Ovary (tissue), 7 donors: ENCODE measurements at regions not wholly inside any gene's neighbourhood (a gene's known extent, or its start where the extent isn't known, plus 50 kb on each side); places are given as distances from the start of the nearest gene placed in this dataset.
"Not testable (repeated sequence)": the region's sequence is repeated elsewhere in the genome, so short reads cannot be mapped to it uniquely, and the experiment has no call there.

Source experiments
- DNase-seq, 5 donors: peaks; one replicate each; pipeline ENCODE4 v3.0.0-alpha.2; 2019 to 2020
- H3K27ac ChIP-seq, 2 donors: fragments of 200-600 bp; one replicate each; pipeline versions ENCODE4 v1.5.1 to v1.8.0; 2019 to 2022
- H3K27me3 ChIP-seq: fragments of 200-600 bp; one replicate; pipeline ENCODE4 v1.8.0; 2022
- H3K36me3 ChIP-seq: fragments of 200-600 bp; sonication (generic); one replicate; pipeline ENCODE4 v1.5.1; 2019
- H3K4me1 ChIP-seq: one replicate; pipeline ENCODE4 v1.8.1; 2013; ENCODE audit warnings: mild to moderate bottlenecking, moderate library complexity; ENCODE audit not compliant: insufficient read depth
- H3K4me3 ChIP-seq: fragments of 200-600 bp; sonication (generic); one replicate; pipeline ENCODE4 v1.5.1; 2017
- H3K9me3 ChIP-seq, 2 donors: fragments of 200-600 bp in 1 of 2; sonication (generic) in 1 of 2; one replicate each; pipeline versions ENCODE4 v1.5.1 to v1.8.1; 2013 to 2019; ENCODE audit warnings: mild to moderate bottlenecking in 1 of 2, moderate library complexity in 1 of 2
- EP300 ChIP-seq: sonication (generic); formaldehyde crosslinking; IDR thresholded peaks from one replicate; pipeline ENCODE4 v1.6.1; 2017; ENCODE audit warnings: antibody characterized with exemption
- POLR2A ChIP-seq: fragments of 450-650 bp; IDR thresholded peaks from one replicate; pipeline ENCODE4 v1.6.1; 2017; ENCODE audit warnings: antibody characterized with exemption, mild to moderate bottlenecking, moderate library complexity
- WGBS, 3 donors: extraction: QIAGEN DNeasy Blood & Tissue Kit in 1 of 3; methylation state at CpG; one replicate each; pipeline versions ENCODE4 v1.1.5 to v1.1.7; 2013 to 2017; 5-methylcytosine and 5-hydroxymethylcytosine counted together
- intact Hi-C, 4 donors: fragments of 100-400 bp; cut with DNase I; formaldehyde crosslinking; loops; one replicate each; pipeline versions ENCODE4 v1.11.0 to v1.15.1; 2022 to 2023
- TF ChIP-seq, protein P1 (sequence below), 3 donors: fragments of 450-650 bp in 2 of 3; fragments of 200-600 bp in 1 of 3; IDR thresholded peaks; one replicate each; pipeline versions ENCODE4 v1.5.1 to v1.8.0; 2016 to 2022; ENCODE audit warnings: antibody characterized with exemption in 3 of 3, mild to moderate bottlenecking in 1 of 3
- donor health status: DM: no; HTN: no; CAD: no; lungs with moderate emphysema.
- donor health status: DM: no; HTN: no; CAD: no.
- donor health status: Bipolar disorder and iron deficiency.
- donor health status: DM: no; HTN: no; CAD: no.
- donor health status: DM: yes; HTN: yes; CAD: no.

GRCh38 chr4:100870940-100871772 lies 353.3 kb upstream of the EMCN start:
- Histone ChIP-seq H3K36me3 (no peaks in the 10 kb centered on the region), H3K9me3 (no peaks in the 10 kb centered on the region), H3K27me3 (no peaks in the 10 kb centered on the region), H3K4me3 (no peak overlapping the region), H3K27ac (no peak overlapping the region), H3K4me1 (no peaks in the 10 kb centered on the region)
- DNase-seq, result no peak
- intact Hi-C loops, result no loop called here
- 91 to 98% (median 97%) methylated on average over 8 of the region's 8 CpGs for WGBS, 3 donors
- TF ChIP-seq POLR2A (no peak), EP300 (no peak)
- TF ChIP-seq, protein P1, sequence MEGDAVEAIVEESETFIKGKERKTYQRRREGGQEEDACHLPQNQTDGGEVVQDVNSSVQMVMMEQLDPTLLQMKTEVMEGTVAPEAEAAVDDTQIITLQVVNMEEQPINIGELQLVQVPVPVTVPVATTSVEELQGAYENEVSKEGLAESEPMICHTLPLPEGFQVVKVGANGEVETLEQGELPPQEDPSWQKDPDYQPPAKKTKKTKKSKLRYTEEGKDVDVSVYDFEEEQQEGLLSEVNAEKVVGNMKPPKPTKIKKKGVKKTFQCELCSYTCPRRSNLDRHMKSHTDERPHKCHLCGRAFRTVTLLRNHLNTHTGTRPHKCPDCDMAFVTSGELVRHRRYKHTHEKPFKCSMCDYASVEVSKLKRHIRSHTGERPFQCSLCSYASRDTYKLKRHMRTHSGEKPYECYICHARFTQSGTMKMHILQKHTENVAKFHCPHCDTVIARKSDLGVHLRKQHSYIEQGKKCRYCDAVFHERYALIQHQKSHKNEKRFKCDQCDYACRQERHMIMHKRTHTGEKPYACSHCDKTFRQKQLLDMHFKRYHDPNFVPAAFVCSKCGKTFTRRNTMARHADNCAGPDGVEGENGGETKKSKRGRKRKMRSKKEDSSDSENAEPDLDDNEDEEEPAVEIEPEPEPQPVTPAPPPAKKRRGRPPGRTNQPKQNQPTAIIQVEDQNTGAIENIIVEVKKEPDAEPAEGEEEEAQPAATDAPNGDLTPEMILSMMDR (IDR thresholded peaks at IDR 0.05), result no peak

GRCh38 chr4:100869276-100869675 lies 351.5 kb upstream of the EMCN start:
- intact Hi-C loops, result no loop called here
- Histone ChIP-seq H3K4me3 (no peak overlapping the region), H3K27ac (no peak overlapping the region), H3K36me3 (no peaks in the 10 kb centered on the region), H3K9me3 (no peaks in the 10 kb centered on the region), H3K27me3 (no peaks in the 10 kb centered on the region), H3K4me1 (no peaks in the 10 kb centered on the region)
- DNase-seq, result no peak
- WGBS, 3 donors, result 38 to 52% (median 48%) methylated on average over 1 of the region's 1 CpG
- TF ChIP-seq, protein P1 (IDR thresholded peaks at IDR 0.05), result no peak
- no peak for TF ChIP-seq POLR2A
- TF ChIP-seq EP300, result no peak

GRCh38 chr4:100868281-100868680 lies 350.5 kb upstream of the EMCN start:
- intact Hi-C loops, result not testable (repeated sequence)

GRCh38 chr4:100852326-100852725 lies 334.5 kb upstream of the EMCN start:
- Histone ChIP-seq H3K27me3 (no peaks in the 10 kb centered on the region), H3K9me3 (no peaks in the 10 kb centered on the region), H3K27ac (no peak overlapping the region), H3K36me3 (no peaks in the 10 kb centered on the region), H3K4me1 (peaks cover 1% of the 10 kb centered on the region), H3K4me3 (no peak overlapping the region)
- TF ChIP-seq, protein P1 (IDR thresholded peaks at IDR 0.05), result no peak
- no peak for TF ChIP-seq POLR2A
- no peak for TF ChIP-seq EP300
- intact Hi-C loops, result no loop called here
- DNase-seq, result no peak
- WGBS, 3 donors, result 91 to 97% (median 96%) methylated on average over 1 of the region's 1 CpG

More at GRCh38 chr4:100868281-100868680, 350.5 kb upstream of the EMCN start:
- H3K36me3 ChIP-seq, H3K4me1 ChIP-seq, DNase-seq, H3K9me3 ChIP-seq, H3K4me3 ChIP-seq, H3K27ac ChIP-seq, H3K27me3 ChIP-seq: not testable (repeated sequence)
- 45 to 65% (median 47%) methylated on average over 4 of the region's 4 CpGs for WGBS, 3 donors

- no peak overlapping the region for H3K27ac ChIP-seq
- H3K36me3 ChIP-seq, result no peaks in the 10 kb centered on the region
- H3K9me3 ChIP-seq, result no peaks in the 10 kb centered on the region
- TF ChIP-seq, protein P1 (IDR thresholded peaks at IDR 0.05), result no peak
- no peak for TF ChIP-seq POLR2A
- no peak for TF ChIP-seq EP300
- DNase-seq, result no peak
- H3K4me3 ChIP-seq, result no peak overlapping the region
- intact Hi-C loops, result no loop called here
- H3K4me1 ChIP-seq, result peaks cover 1% of the 10 kb centered on the region
- WGBS, 3 donors, result 31 to 41% (median 33%) methylated on average over 3 of the region's 3 CpGs
- H3K27me3 ChIP-seq, result no peaks in the 10 kb centered on the region
These were observed 331.5 kb upstream of the EMCN start for GRCh38 chr4:100849319-100849718.
